NOMO-1 treated with DMSO at 0.1 percent for 48 hours (cell line): ENCODE measurements at regions not wholly inside any gene's neighbourhood (a gene's known extent, or its start where the extent isn't known, plus 50 kb on each side); places are given as distances from the start of the nearest gene placed in this dataset.
"Not testable (repeated sequence)": the region's sequence is repeated elsewhere in the genome, so short reads cannot be mapped to it uniquely, and the experiment has no call there.

Experiments used
- DNase-seq: peaks from one replicate; lab custom pipeline; 2025; ENCODE audit not compliant: unreplicated experiment; lab: John Stamatoyannopoulos, UW

DNA sequence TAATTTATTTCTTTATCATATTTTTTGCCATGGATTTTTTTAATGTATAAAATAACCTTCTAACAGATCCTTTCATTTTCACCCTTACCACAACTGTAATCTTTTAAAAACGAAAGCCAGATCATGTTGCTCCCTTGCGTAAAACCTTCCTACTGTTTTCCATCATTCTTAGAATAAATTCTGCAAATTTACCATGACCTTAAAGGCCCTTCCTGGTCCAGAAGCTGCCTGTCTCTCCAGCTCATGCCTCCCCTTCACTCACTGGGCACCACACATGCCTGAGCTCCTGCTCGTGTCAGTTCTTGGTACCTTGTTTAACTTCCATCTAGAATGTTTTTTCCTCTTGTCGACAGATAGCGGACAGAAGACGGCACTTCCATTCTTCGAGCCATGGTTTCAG, 245.0 kb upstream of the CDH5 start:
- no peak for DNase-seq

DNA sequence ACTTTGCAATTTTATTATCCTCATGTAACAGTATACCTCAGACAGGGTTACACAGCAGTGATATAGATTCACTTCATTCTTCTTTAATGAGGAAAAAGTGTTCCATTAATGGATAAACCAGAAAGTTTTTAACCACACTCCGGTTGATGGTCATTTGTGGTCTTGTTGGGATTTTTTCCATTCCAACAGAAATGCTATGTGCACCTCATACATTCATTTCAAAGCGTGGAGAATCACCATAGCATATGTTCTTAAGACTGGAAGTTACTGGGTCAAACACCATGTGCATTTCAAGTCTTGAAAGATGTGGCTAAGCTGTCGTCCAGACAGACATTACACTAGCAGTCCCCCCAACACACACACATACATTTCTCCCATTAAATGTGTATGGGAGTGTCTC, 245.8 kb upstream of the CDH5 start:
- DNase-seq: no peak

DNA sequence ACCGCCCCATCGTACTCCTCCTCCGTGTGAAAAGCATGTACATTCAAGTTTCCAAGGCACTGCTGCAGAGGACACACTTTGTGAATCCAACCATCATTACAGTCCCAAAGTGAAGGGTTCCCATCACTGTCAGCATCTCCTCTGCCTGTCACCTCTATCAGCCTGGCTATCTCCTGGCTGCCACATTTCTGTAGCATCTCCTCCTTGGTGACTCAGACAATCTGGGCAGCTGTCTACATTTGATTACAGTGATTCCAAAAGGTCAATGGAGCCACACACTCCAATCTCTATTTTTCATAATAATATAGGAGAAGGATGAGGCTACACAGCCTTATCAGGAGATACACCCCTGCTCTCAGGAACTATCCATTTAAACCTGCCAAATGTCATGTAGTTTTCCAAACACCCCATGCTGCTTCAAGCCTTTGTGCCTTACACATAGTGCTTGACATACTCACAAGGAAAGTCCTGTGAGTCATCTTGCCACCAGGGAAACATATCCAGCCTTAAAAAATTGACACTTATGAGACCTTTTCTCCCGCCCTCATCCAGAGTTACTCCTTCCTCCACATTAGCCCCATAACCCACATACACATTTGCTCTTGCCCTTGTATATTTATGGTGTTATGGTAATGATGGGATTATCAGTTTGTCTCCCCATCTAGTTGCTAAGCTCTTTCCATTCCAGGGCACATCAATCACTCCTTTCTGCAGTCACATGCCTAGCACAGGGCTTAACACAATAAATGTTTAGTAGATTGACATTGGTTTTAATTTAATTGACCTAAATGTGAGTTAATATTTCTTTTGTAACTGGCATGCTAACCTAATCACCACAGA, 250.1 kb upstream of the CDH5 start:
- no peak for DNase-seq

DNA sequence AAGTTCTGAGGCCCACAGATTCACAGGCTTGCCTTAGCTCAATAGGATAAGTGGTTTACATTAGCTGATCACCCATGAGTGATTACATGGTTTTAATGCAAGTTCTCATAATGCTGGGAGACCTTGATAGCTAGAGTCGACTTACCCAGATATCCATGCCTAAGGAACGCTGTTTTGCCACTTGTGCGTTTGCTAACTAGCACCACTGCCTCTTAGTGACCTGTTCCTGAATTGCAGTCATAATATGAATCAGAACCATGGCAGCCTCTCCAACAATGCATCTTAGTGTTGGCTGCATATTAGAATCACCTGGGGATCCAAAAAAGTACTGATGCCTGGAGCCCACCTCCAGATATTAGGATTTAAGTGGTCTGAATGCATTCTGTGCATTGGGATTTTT, 251.1 kb upstream of the CDH5 start:
- no peak for DNase-seq

DNA sequence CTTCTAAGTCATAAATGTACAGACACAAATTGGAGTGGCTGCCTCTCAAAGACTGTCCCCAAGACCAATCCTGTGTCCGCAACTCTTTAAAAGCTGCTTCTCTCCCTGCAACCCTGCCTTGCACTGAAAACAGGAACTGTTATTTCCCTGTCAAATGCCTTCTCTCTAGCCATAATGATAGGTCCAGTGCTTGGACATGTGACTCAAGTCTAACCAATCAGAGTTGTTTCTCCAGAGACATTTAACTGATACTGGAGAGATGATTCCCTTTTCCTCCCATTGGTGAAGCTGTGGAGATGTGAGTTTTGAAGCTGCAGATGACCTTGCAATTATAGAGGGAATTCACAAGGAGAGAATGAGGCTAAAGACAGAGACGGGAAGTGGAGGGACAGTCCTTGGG, 253.3 kb upstream of the CDH5 start:
- DNase-seq: no peak

DNA sequence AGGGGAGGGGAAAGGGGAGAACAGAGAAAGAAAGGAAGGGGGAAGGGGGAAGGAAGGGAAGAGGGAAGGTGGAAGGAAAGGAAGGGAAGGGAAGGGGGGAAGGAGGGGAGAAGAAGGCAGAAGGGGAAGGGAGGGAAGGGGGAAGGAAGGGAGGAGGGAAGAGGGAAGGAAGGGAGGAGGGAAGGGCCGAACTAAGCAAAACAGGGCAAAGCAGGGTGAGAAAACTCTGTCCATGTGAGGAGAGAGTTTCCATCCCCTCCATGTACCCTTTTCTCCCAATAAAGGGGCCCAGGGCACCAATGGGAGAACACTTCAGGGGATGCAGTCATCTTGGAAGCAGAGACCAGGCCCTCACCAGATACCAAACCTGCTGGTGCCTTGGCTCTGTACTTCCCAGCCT, 256.8 kb upstream of the CDH5 start:
- no peak for DNase-seq

DNA sequence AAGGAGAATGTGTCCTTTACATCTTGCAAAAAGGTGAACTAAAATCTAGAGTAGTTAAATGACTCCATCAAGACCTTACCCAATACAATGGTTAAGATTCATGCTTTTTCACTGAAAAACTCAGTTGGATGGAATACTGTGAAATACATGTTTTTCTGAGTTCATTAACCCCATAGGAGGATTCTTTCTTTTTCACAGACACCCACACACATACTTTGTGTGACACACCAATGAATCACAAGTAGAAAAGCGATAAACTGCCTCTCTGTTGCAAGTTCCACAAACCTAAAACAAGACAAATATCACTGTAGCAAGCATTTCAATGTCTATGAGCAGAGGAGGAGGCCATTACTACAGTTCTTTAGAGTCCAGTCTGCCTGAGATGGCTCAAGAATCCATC, 258.8 kb upstream of the CDH5 start:
- no peak for DNase-seq

DNA sequence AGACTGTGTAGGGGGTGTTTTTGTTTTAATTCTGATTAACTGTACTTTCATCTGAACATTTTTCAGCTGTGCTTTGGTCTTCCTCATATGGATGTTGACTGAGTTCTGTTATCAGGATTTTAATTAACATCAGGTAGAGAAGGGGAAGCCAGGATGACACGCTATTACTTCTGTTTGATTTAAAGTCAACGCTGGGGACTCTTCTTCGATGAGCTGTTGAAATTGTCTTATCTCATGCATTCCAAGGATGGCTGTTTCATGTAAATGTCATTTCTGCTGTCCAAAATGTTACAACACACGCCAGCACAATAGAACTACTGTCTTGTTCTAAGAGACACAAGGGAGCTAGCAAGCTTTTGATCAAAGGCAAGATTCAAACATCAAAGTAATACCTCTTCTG, 263.3 kb upstream of the CDH5 start:
- no peak for DNase-seq

DNA sequence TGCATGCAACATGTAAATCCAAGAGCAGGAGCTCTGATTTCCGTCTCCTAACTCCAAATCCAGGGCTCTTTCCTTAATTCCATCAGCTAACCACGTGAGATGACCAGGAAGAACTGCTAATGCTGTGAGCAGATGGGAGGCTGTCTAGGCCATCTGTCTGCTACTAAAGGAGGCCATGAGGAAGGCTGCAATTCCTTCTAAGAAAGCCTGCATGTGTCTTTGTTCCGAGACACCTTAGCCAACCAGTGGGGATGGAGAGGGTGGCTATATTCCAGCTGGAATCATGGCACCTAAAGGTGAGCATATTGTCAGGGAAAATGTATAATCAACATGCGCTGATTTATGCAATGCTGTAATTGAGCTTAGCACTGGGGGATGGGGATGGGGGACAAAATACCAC, 267.2 kb upstream of the CDH5 start:
- DNase-seq: no peak

DNA sequence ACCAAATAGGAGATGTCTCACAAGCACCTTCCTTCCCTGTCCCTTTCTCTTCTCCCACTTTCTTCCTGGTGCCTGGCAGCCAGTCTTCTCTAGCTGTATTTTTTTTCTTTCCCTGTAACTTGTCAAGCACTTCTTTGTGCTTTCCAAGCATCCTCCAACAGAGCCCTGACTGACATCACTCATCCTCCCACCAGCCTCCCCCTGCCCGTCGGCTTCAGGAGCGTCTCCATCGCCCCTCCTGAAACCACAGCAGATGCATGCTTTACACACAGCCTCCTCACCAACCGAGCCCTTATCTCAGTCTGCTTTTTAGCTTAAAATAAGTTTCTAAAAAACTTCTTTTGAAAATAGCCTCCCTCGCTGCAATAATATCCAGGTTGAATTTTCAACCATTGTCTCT, 268.7 kb upstream of the CDH5 start:
- DNase-seq: no peak

DNA sequence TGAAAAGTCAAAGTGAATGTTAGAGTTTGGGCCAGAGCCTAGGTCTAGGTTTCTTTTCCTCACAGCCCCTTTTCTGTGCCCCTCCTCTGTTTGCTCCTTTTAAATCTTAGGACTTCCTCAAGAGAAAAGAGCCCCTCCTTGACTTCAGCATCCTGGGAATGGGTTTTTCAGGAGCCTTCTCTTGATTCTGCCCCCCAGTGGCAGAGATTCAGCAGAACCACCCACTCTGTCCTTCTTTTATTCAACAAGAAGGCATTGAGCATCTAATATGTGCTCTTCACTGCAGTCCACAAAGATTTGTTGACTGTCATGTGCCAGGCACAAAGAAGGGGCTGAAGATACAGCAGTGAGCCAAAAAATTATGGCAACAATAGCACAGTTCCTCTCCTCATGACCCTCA, 270.8 kb upstream of the CDH5 start:
- no peak for DNase-seq

DNA sequence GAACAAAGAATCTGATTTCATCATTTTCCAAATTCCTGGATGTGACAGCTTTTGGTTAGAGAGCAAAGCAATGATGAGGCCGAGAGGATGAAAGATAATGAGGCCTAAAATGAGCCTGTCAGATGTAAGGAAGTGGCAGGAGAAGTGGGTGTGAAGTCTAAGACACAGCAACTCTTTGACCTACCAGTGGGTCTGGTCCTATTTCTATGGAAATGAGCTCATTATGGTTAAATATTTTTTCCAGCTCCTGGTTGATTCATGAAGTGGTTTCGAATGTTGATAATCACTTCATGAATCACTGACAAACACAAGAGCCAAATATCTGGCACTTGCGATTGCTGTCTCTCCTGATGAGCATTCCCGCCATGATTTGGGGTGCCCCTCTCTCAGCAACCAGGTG, 273.3 kb upstream of the CDH5 start:
- DNase-seq: no peak

DNA sequence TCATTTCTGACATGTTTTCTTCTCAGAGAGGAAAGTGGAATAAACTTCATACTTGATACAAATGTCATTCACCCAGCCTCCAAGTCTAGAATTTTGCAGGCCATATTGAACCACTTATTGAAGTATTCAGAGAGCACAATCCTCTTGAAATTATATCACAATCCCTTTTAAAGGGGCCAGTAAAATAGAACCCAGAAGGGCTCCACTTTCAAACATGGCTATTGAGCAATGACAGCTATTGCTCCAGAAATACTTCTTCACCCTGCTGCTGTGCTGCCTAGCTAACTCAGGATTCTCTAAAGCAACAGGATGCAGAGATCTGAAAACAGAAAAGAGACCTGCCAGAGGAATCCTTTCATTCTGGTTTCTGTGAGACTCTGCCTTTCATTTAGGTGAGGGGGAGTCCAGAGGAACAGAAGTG, 275.0 kb upstream of the CDH5 start:
- DNase-seq: no peak

DNA sequence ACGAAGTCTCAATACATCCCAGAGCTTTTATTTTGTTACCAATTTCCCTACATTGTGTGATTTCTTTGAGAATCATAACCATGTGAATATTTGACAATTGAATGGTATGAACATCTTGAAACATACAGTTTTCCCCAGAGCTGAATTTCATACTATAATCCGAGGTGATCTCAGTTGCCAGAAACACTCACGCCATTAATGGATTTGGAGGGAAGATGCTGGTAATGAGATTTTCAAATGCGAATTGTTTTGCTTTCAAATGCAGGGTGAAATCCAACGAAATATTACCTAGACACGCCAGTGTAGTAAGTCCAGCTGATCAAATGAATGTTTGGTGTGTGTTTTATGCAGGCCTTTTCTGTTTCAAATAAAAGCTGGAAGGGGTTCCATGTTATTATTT, 277.8 kb upstream of the CDH5 start:
- no peak for DNase-seq

DNA sequence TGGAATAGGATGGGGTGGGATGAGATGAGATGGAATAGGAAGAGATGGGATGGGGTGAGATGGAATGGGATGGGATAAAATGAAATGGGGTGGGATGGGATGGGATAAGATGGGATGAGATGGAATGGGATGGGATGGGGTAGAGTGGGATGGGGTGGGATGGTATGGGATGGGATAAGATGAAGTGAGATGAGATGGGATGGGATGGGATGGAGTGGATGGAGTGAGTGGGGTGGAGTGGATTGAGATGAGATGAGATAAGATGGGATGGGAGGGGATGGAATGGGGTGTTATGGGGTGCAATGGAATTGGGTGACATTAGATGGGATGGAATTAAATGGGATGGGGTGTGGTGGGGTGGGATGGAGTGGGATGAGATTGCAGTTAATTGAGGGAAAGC, 279.2 kb upstream of the CDH5 start:
- DNase-seq: no peak

DNA sequence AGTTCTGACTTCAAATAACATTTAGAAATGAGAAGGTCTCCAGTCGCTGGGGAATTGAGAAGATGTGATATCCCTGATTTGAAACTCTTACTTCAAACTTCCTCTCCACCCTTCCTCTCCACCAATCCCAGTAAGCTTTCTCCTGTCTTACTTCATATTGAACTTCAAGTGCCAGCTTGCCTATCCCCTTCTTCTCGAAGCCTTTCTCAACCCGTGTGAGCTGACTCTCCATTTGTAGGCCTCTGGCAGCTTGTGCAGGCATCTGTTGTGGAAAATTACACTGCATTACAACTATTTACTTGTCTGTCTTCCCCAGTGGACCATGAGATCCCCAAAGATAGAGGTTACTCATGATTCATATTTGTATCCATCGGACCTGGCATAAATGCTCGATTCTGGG, 280.8 kb upstream of the CDH5 start:
- no peak for DNase-seq

DNA sequence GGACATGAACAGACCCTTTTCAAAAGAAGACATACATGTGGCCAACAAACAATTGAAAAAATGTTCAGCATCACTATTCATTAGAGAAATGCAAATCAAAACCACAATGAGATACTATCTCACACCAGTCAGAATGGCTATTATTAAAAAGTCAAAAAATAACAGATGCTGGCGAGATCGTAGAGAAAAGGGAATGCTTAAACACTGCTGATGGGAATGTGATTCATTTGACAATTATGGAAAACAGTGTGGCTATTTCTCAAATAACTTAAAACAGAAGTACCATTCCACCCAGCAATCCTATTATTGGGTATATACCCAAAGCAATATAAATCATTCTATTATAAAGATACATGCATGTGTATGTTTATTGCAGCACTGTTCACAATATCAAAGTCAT, 281.8 kb upstream of the CDH5 start:
- not testable (repeated sequence) for DNase-seq

DNA sequence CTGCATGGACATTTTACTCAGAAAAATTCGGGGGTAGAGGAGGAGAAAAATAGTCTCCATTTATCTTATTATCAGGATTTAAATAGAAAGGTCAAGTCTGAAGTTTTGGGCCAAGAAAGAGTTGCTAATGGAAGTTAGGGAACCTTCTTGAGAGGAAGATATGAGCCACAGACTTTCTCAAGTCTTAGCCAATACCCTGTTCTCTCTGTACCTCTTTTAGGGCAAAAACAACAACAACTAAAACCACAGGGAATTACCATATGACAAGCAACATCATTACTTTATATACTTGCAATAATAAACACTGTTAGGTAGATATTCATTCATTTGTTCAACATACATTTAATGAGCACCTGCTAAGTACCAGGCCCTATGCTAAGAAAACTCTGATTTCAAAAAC, 282.2 kb upstream of the CDH5 start:
- DNase-seq: no peak

DNA sequence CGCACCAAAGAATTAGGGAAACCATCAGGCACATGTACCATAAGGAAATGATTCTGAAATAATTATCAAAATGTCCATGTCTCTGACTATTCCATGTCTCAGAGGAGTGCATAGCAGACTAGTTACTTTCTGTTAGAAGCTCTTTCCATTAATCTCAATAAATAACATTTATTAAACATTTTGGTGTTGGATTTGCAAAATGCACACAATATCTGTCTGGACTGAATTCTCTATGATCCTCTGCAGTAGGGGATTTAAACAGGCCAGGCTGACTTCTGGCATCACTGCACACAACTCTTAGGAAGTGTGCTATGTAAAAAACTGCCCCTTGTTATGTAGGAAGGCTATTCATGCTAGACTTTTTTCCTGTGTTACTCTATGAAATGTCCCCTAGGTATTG, 283.3 kb upstream of the CDH5 start:
- no peak for DNase-seq

DNA sequence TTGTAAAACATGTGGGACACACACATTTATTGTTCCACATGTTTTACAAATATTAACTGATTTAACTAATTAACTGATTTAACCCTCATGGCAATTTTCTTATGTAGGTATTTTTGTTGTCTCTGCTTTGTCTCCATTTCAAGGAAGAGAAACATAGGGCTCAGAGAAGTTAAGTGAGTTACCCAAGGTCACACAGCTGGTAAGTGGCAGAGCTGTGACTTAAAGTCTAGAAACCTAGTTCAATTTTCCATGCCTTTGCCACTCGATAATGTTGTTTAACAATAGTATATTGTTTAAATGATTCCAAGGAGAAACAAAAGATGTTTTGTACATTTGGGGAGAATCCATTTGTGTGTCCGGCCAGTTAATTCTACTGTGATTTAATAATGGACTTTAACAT, 284.1 kb upstream of the CDH5 start:
- DNase-seq: no peak

DNA sequence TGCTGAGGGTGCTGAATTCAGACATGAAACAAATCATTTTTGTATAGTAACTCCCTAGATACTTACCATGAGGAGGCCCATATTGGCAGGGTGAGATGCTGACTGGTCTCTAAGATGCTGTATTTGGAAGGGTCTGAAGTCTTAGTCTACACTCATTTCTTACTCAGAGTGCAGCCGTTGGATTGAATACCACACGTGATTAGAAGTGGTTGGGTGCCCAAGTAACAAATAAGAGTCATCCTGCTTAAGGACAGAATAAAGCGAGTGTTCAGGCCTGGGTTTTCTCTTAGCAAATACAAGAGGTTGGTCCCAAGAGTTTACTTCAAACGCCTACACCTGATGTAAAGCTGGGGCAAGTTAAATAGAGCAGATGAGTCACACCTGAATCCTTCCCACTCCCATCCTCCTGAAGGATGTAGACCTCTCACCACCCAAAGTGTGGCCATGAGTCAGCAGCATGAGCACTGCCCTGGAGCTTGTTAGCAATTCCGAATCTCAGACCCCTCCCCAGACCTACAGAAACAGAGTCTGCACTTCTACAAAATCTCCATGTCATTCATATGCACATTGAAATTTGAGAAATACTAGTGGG, 284.6 kb upstream of the CDH5 start:
- no peak for DNase-seq

DNA sequence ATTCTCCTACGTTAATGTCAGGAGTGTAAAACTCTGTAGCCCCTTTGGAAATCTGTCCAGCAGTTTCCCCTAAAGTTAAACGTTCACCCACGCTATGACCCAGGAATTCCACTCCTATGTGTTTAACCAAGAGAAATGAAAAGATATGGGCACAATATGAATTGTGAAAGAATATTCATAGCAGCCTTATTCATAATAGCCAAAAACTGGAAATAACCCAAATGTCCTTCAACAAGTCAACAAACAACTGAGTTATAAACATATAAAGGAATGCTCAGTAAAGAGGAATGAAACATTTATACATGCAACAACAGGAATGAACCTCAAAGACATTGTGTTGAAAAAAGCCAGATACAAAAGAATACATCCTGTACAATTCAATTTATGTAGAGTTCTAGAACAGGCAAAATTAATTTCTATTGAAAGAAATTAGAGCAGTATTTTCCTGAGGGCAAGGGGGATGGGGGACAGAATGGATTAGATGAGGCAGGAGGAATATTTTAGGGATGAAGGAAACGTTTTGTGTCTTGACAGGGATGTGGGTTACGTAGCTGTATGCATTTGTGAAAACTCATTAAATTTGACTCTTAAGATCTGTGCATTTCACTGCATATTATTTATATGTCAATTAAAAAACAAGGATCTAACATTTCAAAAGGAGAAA, 286.7 kb upstream of the CDH5 start:
- no peak for DNase-seq
